RPMI8226 (cell line): ENCODE measurements at regions not wholly inside any gene's neighbourhood (a gene's known extent, or its start where the extent isn't known, plus 50 kb on each side); places are given as distances from the start of the nearest gene placed in this dataset.

Experiments used
- DNase-seq: peaks from one replicate; pipeline ENCODE4 v3.0.0-alpha.2; 2015

GRCh38 chr5:133794771-133795415 lies 173.5 kb downstream of the C5orf15 start:
- DNase-seq = peak; percentile 33

- DNase-seq = no peak
Measured at GRCh38 chr5:133793756-133794465, 174.5 kb downstream of the C5orf15 start.

- no peak for DNase-seq
Measured at GRCh38 chr5:133792655-133793054, 175.8 kb downstream of the C5orf15 start.

- no peak for DNase-seq
Measured at GRCh38 chr5:133792024-133792423, 176.4 kb downstream of the C5orf15 start.

- DNase-seq = no peak
Measured at GRCh38 chr5:133790898-133791297, 177.5 kb downstream of the C5orf15 start.

- no peak for DNase-seq
Measured at GRCh38 chr5:133789428-133789827, 177.1 kb upstream of the FSTL4 start.

GRCh38 chr5:133788121-133788520 lies 175.8 kb upstream of the FSTL4 start:
- no peak for DNase-seq

GRCh38 chr5:133786420-133786819 lies 174.1 kb upstream of the FSTL4 start:
- no peak for DNase-seq

GRCh38 chr5:133785182-133785581 lies 172.8 kb upstream of the FSTL4 start:
- DNase-seq = no peak

GRCh38 chr5:133783481-133783880 lies 171.1 kb upstream of the FSTL4 start:
- DNase-seq = no peak

GRCh38 chr5:133782736-133783135 lies 170.4 kb upstream of the FSTL4 start:
- no peak for DNase-seq

GRCh38 chr5:133781436-133782225 lies 169.3 kb upstream of the FSTL4 start:
- DNase-seq = no peak

- DNase-seq = no peak
Measured at GRCh38 chr5:133780619-133781280, 168.4 kb upstream of the FSTL4 start.

- no peak for DNase-seq
Measured at GRCh38 chr5:133779828-133780475, 167.6 kb upstream of the FSTL4 start.

- DNase-seq = no peak
Measured at GRCh38 chr5:133778636-133779035, 166.3 kb upstream of the FSTL4 start.

GRCh38 chr5:133777951-133778350 lies 165.6 kb upstream of the FSTL4 start:
- DNase-seq = no peak

- DNase-seq = no peak
Measured at GRCh38 chr5:133775584-133776304, 163.4 kb upstream of the FSTL4 start.

GRCh38 chr5:133773247-133774202 lies 161.2 kb upstream of the FSTL4 start:
- DNase-seq = no peak

GRCh38 chr5:133769842-133770241 lies 157.5 kb upstream of the FSTL4 start:
- no peak for DNase-seq

GRCh38 chr5:133763744-133764143 lies 151.4 kb upstream of the FSTL4 start:
- DNase-seq = peak; percentile 12

GRCh38 chr5:133761632-133762031 lies 149.3 kb upstream of the FSTL4 start:
- no peak for DNase-seq
